ENCODE measurements at regions not wholly inside any gene's neighbourhood (a gene's known extent, or its start where the extent isn't known, plus 50 kb on each side); places are given as distances from the start of the nearest gene placed in this dataset.

GRCh38 chr4:144366425-144366824 is 225.9 kb upstream of the GYPA start:
- no peak overlapping the region for H3K4me3 ChIP-seq
- TF ChIP-seq CTCF (IDR thresholded peaks at IDR 0.05) = no peak
- intact Hi-C loops (cut with DNase I) = no loop called here
- no peak for ATAC-seq
- no peaks in the 10 kb centered on the region for H3K36me3 ChIP-seq
- H3K27ac ChIP-seq = no peak overlapping the region
- H3K4me1 ChIP-seq = no peaks in the 10 kb centered on the region
- no peaks in the 10 kb centered on the region for H3K27me3 ChIP-seq
- DNase-seq = no peak
- no peaks in the 10 kb centered on the region for H3K9me3 ChIP-seq
- 81 to 84% methylated on average over 1 of the region's 1 CpG for WGBS, 2 donors

- ATAC-seq (no peak), DNase-seq (no peak)
- H3K9me3 ChIP-seq = no peaks in the 10 kb centered on the region
- no peaks in the 10 kb centered on the region for H3K4me1 ChIP-seq
- no peaks in the 10 kb centered on the region for H3K36me3 ChIP-seq
- no peak for TF ChIP-seq CTCF (IDR thresholded peaks at IDR 0.05)
- no peak overlapping the region for H3K4me3 ChIP-seq
- H3K27ac ChIP-seq = no peak overlapping the region
- intact Hi-C loops (cut with DNase I) = no loop called here
- H3K27me3 ChIP-seq = no peaks in the 10 kb centered on the region
Observed at GRCh38 chr4:144371485-144371884, 231.0 kb upstream of the GYPA start.

GRCh38 chr4:144374065-144374464 is 233.5 kb upstream of the GYPA start:
- H3K4me1 ChIP-seq = no peaks in the 10 kb centered on the region
- intact Hi-C loops (cut with DNase I) = no loop called here
- no peaks in the 10 kb centered on the region for H3K36me3 ChIP-seq
- 74 to 80% methylated on average over 5 of the region's 5 CpGs for WGBS, 2 donors
- H3K4me3 ChIP-seq = no peak overlapping the region
- ATAC-seq (no peak), DNase-seq (no peak)
- no peaks in the 10 kb centered on the region for H3K9me3 ChIP-seq
- TF ChIP-seq CTCF (IDR thresholded peaks at IDR 0.05) = no peak
- no peak overlapping the region for H3K27ac ChIP-seq
- H3K27me3 ChIP-seq = no peaks in the 10 kb centered on the region

DNA sequence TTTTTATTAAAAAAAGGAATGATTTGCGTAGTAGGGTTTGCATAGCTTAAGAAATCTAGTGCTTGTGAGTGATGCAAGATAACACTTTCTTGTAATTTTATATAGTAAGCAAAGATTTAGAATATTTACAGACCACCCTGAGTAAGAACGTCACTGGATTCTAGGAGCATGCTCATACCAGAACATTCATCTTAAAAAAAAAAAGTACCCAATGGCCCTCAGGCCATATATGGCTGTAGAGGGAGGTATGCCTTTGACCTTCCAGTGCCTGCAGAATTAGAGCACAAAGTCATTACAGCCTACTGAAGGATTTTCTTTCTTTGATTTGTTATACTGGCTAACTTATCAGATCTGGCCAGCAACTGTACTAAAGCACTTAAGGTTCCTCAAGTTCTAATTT is 236.3 kb upstream of the GYPA start:
- intact Hi-C loops (cut with DNase I) = no loop called here
- ATAC-seq (no peak), DNase-seq (no peak)
- no peaks in the 10 kb centered on the region for H3K27me3 ChIP-seq
- WGBS, 2 donors = 71 to 72% methylated on average over 2 of the region's 2 CpGs
- H3K9me3 ChIP-seq = no peaks in the 10 kb centered on the region
- H3K4me1 ChIP-seq = no peaks in the 10 kb centered on the region
- no peak overlapping the region for H3K27ac ChIP-seq
- H3K36me3 ChIP-seq = no peaks in the 10 kb centered on the region
- no peak for TF ChIP-seq CTCF (IDR thresholded peaks at IDR 0.05)
- H3K4me3 ChIP-seq = no peak overlapping the region

GRCh38 chr4:144384408-144384807 is 243.9 kb upstream of the GYPA start:
- Histone ChIP-seq H3K4me3 (no peak overlapping the region), H3K9me3 (peaks cover 0 to 28% (median 7%) of the 10 kb centered on the region in 11 donors), H3K27ac (no peak overlapping the region), H3K4me1 (no peaks in the 10 kb centered on the region), H3K27me3 (no peaks in the 10 kb centered on the region), H3K36me3 (no peaks in the 10 kb centered on the region)
- no peak for TF ChIP-seq CTCF (IDR thresholded peaks at IDR 0.05)
- DNase-seq (no peak), ATAC-seq (no peak)
- WGBS, 2 donors = 59 to 82% methylated on average over 1 of the region's 1 CpG
- intact Hi-C loops (cut with DNase I) = no loop called here
